ENCODE measurements at regions not wholly inside any gene's neighbourhood (a gene's known extent, or its start where the extent isn't known, plus 50 kb on each side); places are given as distances from the start of the nearest gene placed in this dataset.

GRCh38 chr9:18183974-18184373, 290.0 kb upstream of the ADAMTSL1 start:
- TF ChIP-seq CTCF (IDR thresholded peaks at IDR 0.05) (no peak), POLR2A (IDR thresholded peaks at IDR 0.05) (no peak)

All from heart left ventricle (tissue), 13 donors.